CD4-positive, alpha-beta T cell treated with Interleukin-1 beta for 1 hour (primary cell): ENCODE measurements at regions not wholly inside any gene's neighbourhood (a gene's known extent, or its start where the extent isn't known, plus 50 kb on each side); places are given as distances from the start of the nearest gene placed in this dataset.
"Not testable (repeated sequence)": the region's sequence is repeated elsewhere in the genome, so short reads cannot be mapped to it uniquely, and the experiment has no call there.

Experiments used
- DNase-seq, 2 donors: peaks; one replicate each; pipeline ENCODE4 v3.0.0-alpha.2; 2020 to 2022

DNA sequence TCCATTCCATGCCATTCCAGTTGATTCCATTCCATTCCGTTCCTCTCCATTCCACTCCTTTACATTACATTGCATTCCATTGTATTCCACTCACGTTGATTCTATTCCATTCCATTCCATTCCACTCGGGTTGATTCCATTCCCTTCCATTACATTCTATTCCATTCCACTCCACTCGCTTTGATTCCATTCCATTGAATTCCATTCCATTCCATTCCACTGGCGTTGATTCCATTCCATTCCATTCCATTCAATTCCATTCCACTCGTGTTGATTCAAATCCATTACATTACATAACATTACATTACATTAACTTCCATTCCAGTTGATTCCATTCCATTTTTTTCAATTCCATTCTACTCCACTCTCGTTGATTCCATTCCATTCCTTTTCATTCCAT lies 1142.8 kb downstream of the RPIA start:
- no peak for DNase-seq

- not testable (repeated sequence) for DNase-seq
These were observed 1144.9 kb downstream of the RPIA start for GRCh38 chr2:89836326-89836725.

DNA sequence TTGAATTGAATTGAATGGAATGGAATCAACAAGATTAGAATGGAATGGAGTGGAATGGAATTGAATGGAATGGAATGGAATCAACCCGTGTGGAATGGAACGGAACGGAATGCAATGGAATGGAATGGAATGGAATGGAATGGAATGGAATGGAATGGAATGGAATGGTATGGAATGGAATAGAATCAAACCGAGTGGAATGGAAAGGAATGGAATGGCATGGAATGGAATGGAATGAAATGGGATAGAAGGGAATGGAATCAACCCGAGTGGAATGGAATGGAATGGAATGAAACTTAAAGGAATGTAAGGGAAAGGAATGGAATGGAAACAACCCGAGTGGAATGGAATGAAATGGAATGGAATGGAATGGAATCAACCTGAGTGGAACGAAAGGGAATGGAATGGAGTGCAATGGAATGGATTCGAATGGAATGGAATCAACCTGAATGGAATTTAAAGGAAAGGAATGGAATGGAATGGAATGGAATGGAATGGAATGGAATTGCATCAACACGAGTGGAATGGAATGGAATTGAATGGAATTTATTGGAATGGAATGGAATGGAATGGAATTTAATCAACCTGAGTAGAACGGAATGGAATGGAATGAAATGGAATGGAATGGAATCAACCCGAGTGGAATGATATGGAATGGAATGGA lies 1146.6 kb downstream of the RPIA start:
- no peak for DNase-seq

GRCh38 chr2:89840175-89840574 lies 1148.7 kb downstream of the RPIA start:
- not testable (repeated sequence) for DNase-seq

GRCh38 chr2:89840781-89841475 lies 1149.5 kb downstream of the RPIA start:
- not testable (repeated sequence) for DNase-seq

- DNase-seq, result peak in 1 of 2 donors; percentile 20
These were observed 1150.0 kb downstream of the RPIA start for GRCh38 chr2:89841476-89841840.

GRCh38 chr2:89842180-89842908 lies 1150.9 kb downstream of the RPIA start:
- no peak for DNase-seq

DNA sequence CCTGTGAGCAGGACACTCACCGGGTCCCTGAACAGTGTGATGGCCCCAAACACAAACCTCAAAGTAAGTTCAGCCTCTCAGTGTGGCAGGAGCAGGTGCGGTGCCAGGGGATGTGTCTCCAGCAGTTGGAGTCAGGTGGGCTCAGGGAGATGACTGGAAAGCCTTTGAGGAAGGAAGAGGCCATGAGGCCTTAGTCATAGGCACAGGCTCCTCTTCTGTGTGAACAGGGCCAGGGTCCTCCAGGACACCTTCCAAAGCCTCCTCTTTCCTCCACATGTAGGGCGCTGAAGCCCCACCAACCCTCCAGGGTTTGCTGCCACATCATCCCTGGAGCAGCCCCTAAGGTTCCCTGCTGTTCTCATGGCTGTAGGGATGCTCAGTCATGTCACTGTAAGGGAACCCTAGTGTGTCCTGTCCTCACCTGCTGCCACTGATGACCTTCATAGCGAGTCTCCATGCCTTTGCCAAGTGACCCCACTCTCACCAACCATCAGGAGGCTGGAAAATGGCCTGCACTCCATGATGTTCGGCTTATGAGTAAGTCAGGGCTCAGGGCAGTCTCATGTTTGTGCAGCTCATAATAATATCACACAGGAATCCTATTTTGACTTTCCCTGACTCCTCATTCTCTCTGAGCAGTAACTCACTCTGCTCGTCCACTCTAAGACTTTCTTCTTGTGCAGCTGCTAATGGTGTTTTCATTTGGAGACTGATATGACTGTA lies 1152.9 kb downstream of the RPIA start:
- DNase-seq, result peak in 1 of 2 donors; percentile 1

DNA sequence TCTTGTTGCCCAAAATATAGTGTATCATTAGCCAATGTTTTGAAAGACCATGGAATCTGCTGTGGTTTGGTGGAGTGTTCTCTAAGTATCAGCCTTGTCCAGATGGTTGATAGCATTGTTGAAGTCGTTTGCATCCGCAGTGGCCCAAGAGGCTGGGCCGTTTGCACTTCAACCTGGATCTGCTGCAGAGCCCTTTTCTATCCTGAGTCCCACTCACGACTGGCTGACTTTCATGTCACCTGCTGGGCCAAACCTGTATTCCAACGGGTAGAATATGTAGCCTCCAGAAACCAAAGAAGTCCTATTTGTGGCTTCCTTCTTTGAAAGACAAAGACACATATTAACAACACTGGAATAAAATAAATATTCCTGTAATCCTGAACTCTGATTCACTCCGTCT lies 1154.1 kb downstream of the RPIA start:
- DNase-seq, result no peak

- no peak for DNase-seq
These were observed 1156.6 kb downstream of the RPIA start for GRCh38 chr2:89848114-89848513.

DNA sequence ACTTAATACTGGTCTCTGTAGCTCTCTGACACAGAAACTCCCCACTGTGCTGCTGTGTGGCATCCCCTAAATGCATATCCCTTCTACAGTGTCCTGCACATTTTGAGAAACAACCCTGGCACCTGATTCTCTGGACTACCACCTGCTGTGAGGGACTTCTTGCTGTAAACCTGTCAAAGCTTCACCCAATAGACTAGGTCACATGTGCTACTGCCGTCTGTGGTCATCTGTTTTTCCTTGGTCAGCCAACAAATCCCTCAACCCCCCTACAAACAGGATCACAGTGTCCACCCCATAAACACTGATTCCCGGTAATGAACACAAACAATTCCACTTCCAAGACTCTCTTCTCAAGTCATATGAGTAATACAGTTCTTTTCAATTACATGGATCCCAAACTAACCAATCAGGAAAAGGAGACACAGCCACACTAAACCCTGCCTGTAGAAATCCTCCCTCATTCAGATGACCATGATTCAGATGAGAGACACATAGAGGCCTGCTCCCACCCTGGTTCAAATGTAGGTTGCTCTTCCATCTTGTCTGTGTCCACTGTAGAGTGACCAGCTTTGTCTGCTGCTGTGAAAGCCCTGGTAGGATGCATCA lies 1157.4 kb downstream of the RPIA start:
- DNase-seq, result no peak

DNA sequence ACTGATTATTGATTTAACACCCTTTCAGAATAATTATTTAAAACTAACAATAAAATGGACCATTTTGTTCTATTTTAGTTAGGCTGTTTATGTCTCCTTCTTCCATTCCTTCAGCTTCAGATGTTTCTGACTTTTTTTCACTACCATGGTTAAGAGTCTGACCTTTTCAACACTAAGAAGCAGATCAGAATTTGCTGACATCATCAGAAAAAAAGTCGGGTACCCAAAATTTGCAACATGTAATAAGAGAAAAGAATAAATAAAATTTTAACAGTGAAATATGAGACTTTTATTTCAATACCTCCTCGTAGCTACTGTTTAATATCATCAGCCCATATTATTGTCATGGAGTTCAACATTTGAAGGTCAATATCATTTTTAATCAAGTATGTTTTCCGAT lies 1158.3 kb downstream of the RPIA start:
- DNase-seq, result no peak

DNA sequence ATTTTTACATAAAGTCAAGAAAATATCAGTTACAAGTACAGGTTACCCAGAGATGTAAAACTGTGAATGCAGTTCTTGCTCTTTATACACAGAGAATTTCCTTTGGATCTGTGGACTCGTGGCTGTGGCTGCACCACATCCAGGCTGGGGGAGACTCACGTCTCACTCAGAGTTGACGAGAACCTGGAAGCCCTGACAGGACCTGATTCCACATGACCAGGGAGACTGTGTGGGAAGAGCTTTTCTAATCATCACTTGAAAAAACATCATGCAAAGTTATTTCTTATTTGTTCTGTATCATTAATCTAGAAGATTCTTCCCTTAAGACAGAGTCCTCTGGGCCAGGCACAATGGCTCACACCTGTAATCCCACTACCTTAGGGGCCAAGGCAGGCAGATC lies 1159.0 kb downstream of the RPIA start:
- no peak for DNase-seq

- no peak for DNase-seq
These were observed 1159.6 kb downstream of the RPIA start for GRCh38 chr2:89850881-89851582.

- DNase-seq, result no peak
These were observed 1160.1 kb downstream of the RPIA start for GRCh38 chr2:89851583-89851905.

DNA sequence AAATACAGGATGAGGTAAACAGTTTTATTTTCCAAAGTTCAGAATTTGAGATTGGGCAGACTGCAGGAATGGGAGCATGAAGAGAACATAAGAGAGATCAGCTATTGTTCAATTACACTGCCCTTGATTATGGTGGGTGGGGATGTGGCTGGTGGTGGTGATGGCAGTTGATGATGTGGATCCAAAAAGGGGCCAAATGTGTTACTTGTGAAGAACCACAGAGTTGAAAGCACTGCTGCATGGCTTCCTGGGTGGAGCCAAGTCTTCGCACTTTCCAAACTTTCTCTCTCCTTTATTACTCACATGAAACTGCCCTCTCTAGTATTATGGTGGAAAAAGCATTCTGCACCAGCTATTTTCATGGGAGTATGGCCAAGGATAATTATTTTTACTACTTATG lies 1162.0 kb downstream of the RPIA start:
- not testable (repeated sequence) for DNase-seq

- not testable (repeated sequence) for DNase-seq
These were observed 1164.3 kb downstream of the RPIA start for GRCh38 chr2:89855752-89856151.

GRCh38 chr2:89856305-89856704 lies 1164.8 kb downstream of the RPIA start:
- DNase-seq, result not testable (repeated sequence)

DNA sequence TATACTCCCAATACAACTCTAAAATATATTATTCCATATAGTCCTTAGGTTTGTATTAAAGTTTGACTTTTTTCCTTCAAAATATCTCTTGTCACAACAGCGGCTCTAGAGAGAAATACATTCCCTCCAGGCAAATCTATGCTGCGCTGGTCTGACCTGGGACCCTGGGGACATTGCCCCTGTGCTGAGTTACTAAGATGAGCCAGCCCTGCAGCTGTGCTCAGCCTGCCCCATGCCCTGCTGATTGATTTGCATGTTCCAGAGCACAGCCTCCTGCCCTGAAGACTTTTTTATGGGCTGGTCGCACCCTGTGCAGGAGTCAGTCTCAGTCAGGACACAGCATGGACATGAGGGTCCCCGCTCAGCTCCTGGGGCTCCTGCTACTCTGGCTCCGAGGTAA lies 1170.7 kb downstream of the RPIA start:
- DNase-seq, result not testable (repeated sequence)

GRCh38 chr2:89863209-89863608 lies 1171.7 kb downstream of the RPIA start:
- DNase-seq, result not testable (repeated sequence)

DNA sequence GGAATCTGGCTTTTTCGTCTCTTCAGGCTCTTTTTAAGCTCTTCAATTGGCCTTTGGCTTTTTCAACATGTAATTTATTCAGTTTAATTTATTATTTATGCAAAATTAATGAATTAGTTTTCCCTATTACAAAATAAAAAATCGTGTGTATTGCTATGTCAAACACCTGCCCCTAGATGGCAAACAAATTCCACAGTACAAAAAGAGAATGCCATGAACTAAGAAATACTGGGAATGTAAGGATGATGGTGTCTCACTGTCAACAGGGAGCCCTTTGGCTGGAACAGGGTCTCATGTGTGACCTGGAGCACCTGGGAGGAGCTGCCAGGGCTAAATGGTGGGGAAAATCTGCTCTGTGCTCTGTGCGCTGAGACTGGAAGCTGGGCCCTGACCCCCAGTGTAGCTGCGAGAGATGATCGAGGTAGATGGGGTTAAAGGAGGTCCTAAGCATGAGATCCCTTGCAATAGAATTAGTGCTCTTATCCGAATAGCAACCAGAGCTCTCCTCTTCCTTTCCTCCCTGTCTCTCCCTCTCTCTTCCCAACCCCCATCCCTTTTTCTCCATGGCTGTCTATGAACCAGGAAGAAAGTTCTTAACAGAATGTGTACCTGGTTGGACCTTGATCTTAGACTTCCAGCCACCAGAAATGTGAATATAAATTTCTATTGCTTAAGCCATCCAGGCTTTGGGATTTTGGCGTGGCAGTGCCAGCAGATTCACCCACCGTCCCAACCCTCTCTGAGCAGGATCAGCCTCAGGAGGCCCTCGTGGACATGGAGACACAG lies 1183.5 kb downstream of the RPIA start:
- not testable (repeated sequence) for DNase-seq
